ENCODE measurements at regions not wholly inside any gene's neighbourhood (a gene's known extent, or its start where the extent isn't known, plus 50 kb on each side); places are given as distances from the start of the nearest gene placed in this dataset.

DNA sequence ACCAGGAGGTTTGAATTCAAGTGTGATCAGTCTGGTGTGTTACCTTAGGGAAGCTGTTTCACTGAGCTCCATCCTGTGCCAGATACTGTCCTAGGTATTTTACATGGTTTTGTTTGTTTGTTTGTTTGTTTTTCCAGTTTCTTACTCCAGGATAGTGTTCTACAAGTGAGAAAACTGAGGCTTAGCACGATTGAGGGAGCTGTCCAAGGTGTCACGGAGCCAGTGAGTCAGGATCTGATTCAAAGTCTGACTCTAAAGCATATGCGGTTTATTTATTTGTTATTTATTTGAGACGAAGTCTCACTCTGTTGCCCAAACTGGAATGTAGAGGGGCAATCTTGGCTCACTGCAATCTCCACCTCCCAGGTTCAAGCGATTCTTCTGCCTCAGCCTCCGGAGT is 79.7 kb upstream of the GNG2 start:
- peaks cover under 1 to 14% (median 6%) of the 10 kb centered on the region in 11 donors for H3K9me3 Mint-ChIP-seq
- Histone ChIP-seq H3K9me3 (ENCODE audit: control insufficient read depth in 2 of 3, low read length in 3 of 3) (peaks cover 0 to 3% (median 1%) of the 10 kb centered on the region in 3 experiments), H3K4me3 (ENCODE audit: low read length) (no peak overlapping the region), H3K36me3 (ENCODE audit: control insufficient read depth in 2 of 3, insufficient read depth in 3 of 3, low read length in 3 of 3) (no peaks in the 10 kb centered on the region), H3K27ac (ENCODE audit: low read depth, low read length) (no peak overlapping the region), H3K4me1 (ENCODE audit: control insufficient read depth in 2 of 2, insufficient read depth in 2 of 2, low read length in 2 of 2) (peaks cover 5 to 15% of the 10 kb centered on the region in 2 donors), H3K27me3 (ENCODE audit: control insufficient read depth in 2 of 2, insufficient read depth in 2 of 2, low read length in 2 of 2) (no peaks in the 10 kb centered on the region)
- peaks cover 0 to 54% (median 7%) of the 10 kb centered on the region in 5 donors for H3K27me3 Mint-ChIP-seq
- no peak for ATAC-seq
- H3K4me1 Mint-ChIP-seq, result peaks cover 18 to 34% (median 27%) of the 10 kb centered on the region in 7 donors
- ChIA-PET CTCF (interaction anchor here (0.7 to 6.8 kb wide), 7 partner anchors 9 to 510 kb away, joined by 3 to 48 read pairs (median 3); partner anchors contain the start of gene GNG2), POLR2A (interaction anchor here (0.6 to 1.0 kb wide), 2 partner anchors 79 to 685 kb away, joined by 3 read pairs; no protein-coding TSS in a partner anchor)
- peaks cover under 1 to 7% (median 5%) of the 10 kb centered on the region in 5 donors for H3K36me3 Mint-ChIP-seq
- DNase-seq, result no peak
- no peak overlapping the region for H3K27ac Mint-ChIP-seq
- intact Hi-C loops (cut with micrococcal nuclease), result loop anchor here (1.0 to 10.0 kb wide), 11 partner anchors 66 to 686 kb away; partner anchors contain the start of genes TRIM9 (in 2 of the 2) and GNG2 (in 1 of the 2)
- H3K4me3 Mint-ChIP-seq, result no peak overlapping the region

- no peaks in the 10 kb centered on the region for H3K36me3 ChIP-seq (ENCODE audit: control insufficient read depth in 2 of 3, insufficient read depth in 3 of 3, low read length in 3 of 3)
- ChIA-PET CTCF (interaction anchor here (0.7 to 6.8 kb wide), 8 partner anchors 8 to 774 kb away, joined by 3 to 48 read pairs (median 4); partner anchors contain the start of gene GNG2), POLR2A (no interaction called here)
- no peak overlapping the region for H3K27ac ChIP-seq (ENCODE audit: low read depth, low read length)
- ATAC-seq (no peak), DNase-seq (peak in 2 of 9 donors; percentile 10 to 18)
- no peak overlapping the region for H3K4me3 ChIP-seq (ENCODE audit: low read length)
- H3K4me1 ChIP-seq (ENCODE audit: control insufficient read depth in 2 of 2, insufficient read depth in 2 of 2, low read length in 2 of 2), result peaks cover 5 to 15% of the 10 kb centered on the region in 2 donors
- peaks cover 5 to 9% (median 8%) of the 10 kb centered on the region in 5 donors for H3K36me3 Mint-ChIP-seq
- peaks cover 0 to 10% (median 3%) of the 10 kb centered on the region in 3 experiments for H3K9me3 ChIP-seq (ENCODE audit: control insufficient read depth in 2 of 3, low read length in 3 of 3)
- peaks cover 0 to 57% (median 7%) of the 10 kb centered on the region in 5 donors for H3K27me3 Mint-ChIP-seq
- H3K4me3 Mint-ChIP-seq, result peak overlapping the region in 4 of 10 donors; percentile 5 to 47 (median 12)
- H3K27ac Mint-ChIP-seq, result peak overlapping the region in 6 of 9 donors; percentile 9 to 64 (median 46)
- H3K4me1 Mint-ChIP-seq, result peaks cover 15 to 30% (median 23%) of the 10 kb centered on the region in 7 donors
- no peaks in the 10 kb centered on the region for H3K27me3 ChIP-seq (ENCODE audit: control insufficient read depth in 2 of 2, insufficient read depth in 2 of 2, low read length in 2 of 2)
- peaks cover 5 to 20% (median 10%) of the 10 kb centered on the region in 11 donors for H3K9me3 Mint-ChIP-seq
- intact Hi-C loops (cut with micrococcal nuclease), result loop anchor here (2.0 to 10.0 kb wide), 5 partner anchors 65 to 687 kb away; partner anchors contain the start of genes TRIM9 (in 2 of the 2) and GNG2 (in 1 of the 2)
Observed at GRCh38 chr14:51781381-51781780, 79.0 kb upstream of the GNG2 start.

GRCh38 chr14:51782435-51782834 is 78.0 kb upstream of the GNG2 start:
- peaks cover 5 to 15% of the 10 kb centered on the region in 2 donors for H3K4me1 ChIP-seq (ENCODE audit: control insufficient read depth in 2 of 2, insufficient read depth in 2 of 2, low read length in 2 of 2)
- DNase-seq (no peak), ATAC-seq (no peak)
- H3K27ac Mint-ChIP-seq, result no peak overlapping the region
- H3K4me3 Mint-ChIP-seq, result no peak overlapping the region
- H3K27ac ChIP-seq (ENCODE audit: low read depth, low read length), result no peak overlapping the region
- H3K9me3 ChIP-seq (ENCODE audit: control insufficient read depth in 2 of 3, low read length in 3 of 3), result peaks cover 0 to 17% (median 3%) of the 10 kb centered on the region in 3 experiments
- no peak overlapping the region for H3K4me3 ChIP-seq (ENCODE audit: low read length)
- no peaks in the 10 kb centered on the region for H3K27me3 ChIP-seq (ENCODE audit: control insufficient read depth in 2 of 2, insufficient read depth in 2 of 2, low read length in 2 of 2)
- no peaks in the 10 kb centered on the region for H3K36me3 ChIP-seq (ENCODE audit: control insufficient read depth in 2 of 3, insufficient read depth in 3 of 3, low read length in 3 of 3)
- peaks cover 13 to 28% (median 23%) of the 10 kb centered on the region in 7 donors for H3K4me1 Mint-ChIP-seq
- peaks cover 0 to 64% (median 7%) of the 10 kb centered on the region in 5 donors for H3K27me3 Mint-ChIP-seq
- peaks cover 5 to 18% (median 9%) of the 10 kb centered on the region in 5 donors for H3K36me3 Mint-ChIP-seq
- intact Hi-C loops (cut with micrococcal nuclease), result loop anchor here (5.0 to 10.0 kb wide), 3 partner anchors 228 to 688 kb away; partner anchors contain the start of gene TRIM9 (in 2 of the 2)
- ChIA-PET POLR2A (no interaction called here), CTCF (interaction anchor here (1.3 kb wide), 1 partner anchor 11 kb away, joined by 5 read pairs; no protein-coding TSS in a partner anchor)
- peaks cover 12 to 31% (median 17%) of the 10 kb centered on the region in 11 donors for H3K9me3 Mint-ChIP-seq

DNA sequence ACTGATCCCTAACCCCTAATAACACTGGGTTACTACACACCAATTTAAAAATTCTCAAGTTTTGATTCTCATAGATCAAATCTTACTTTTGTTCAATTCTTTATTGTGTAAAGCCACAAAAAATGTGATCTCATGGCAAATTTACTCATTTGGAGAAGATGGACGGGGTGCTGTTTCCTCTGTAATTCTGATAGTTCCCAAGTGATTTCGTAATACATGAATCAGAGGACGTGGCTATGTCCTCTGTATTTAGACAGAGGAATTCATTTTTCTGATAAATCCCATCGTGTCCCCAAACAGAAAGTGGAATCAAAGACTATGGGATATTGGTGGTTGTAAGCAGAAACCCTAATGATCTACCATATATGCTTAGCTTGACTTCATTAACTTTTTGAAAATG is 76.6 kb upstream of the GNG2 start:
- no peaks in the 10 kb centered on the region for H3K27me3 ChIP-seq (ENCODE audit: control insufficient read depth in 2 of 2, insufficient read depth in 2 of 2, low read length in 2 of 2)
- peaks cover 0 to 17% (median 3%) of the 10 kb centered on the region in 3 experiments for H3K9me3 ChIP-seq (ENCODE audit: control insufficient read depth in 2 of 3, low read length in 3 of 3)
- no peaks in the 10 kb centered on the region for H3K36me3 ChIP-seq (ENCODE audit: control insufficient read depth in 2 of 3, insufficient read depth in 3 of 3, low read length in 3 of 3)
- intact Hi-C loops (cut with micrococcal nuclease), result loop anchor here (5.0 to 10.0 kb wide), 3 partner anchors 229 to 689 kb away; partner anchors contain the start of gene TRIM9 (in 2 of the 2)
- no peak overlapping the region for H3K27ac ChIP-seq (ENCODE audit: low read depth, low read length)
- ATAC-seq (no peak), DNase-seq (no peak)
- H3K27me3 Mint-ChIP-seq, result peaks cover 0 to 63% (median 7%) of the 10 kb centered on the region in 5 donors
- peaks cover 13 to 28% (median 23%) of the 10 kb centered on the region in 7 donors for H3K4me1 Mint-ChIP-seq
- CTCF ChIA-PET, result no interaction called here
- peaks cover 12 to 36% (median 21%) of the 10 kb centered on the region in 11 donors for H3K9me3 Mint-ChIP-seq
- POLR2A ChIA-PET, result no interaction called here
- no peak overlapping the region for H3K4me3 ChIP-seq (ENCODE audit: low read length)
- no peak overlapping the region for H3K4me3 Mint-ChIP-seq
- peaks cover 5 to 15% of the 10 kb centered on the region in 2 donors for H3K4me1 ChIP-seq (ENCODE audit: control insufficient read depth in 2 of 2, insufficient read depth in 2 of 2, low read length in 2 of 2)
- H3K27ac Mint-ChIP-seq, result no peak overlapping the region
- H3K36me3 Mint-ChIP-seq, result peaks cover 5 to 22% (median 9%) of the 10 kb centered on the region in 5 donors

DNA sequence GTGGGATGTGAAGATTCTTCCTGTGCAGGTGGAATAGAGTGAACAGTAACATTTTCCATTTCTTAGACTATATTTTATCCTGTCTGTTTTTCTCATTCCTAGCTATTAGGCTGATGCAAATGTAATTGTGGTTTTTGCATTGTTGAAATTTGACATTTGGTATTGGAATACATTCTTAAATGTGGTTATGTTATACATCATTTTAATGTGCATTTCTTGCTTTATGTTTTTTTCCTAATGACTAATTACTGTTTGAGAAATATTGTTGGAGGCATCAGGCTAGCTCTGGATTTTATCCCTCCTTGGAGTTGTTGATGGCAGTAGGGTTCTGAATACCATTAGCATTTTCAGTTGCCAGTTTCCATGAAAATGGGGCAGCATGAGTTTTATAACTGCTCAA is 75.9 kb upstream of the GNG2 start:
- CTCF ChIA-PET, result no interaction called here
- no peak overlapping the region for H3K4me3 ChIP-seq (ENCODE audit: low read length)
- intact Hi-C loops (cut with micrococcal nuclease), result loop anchor here (5.0 to 10.0 kb wide), 3 partner anchors 230 to 690 kb away; partner anchors contain the start of gene TRIM9 (in 2 of the 2)
- H3K27ac Mint-ChIP-seq, result no peak overlapping the region
- H3K27me3 ChIP-seq (ENCODE audit: control insufficient read depth in 2 of 2, insufficient read depth in 2 of 2, low read length in 2 of 2), result no peaks in the 10 kb centered on the region
- ATAC-seq (no peak), DNase-seq (no peak)
- H3K36me3 Mint-ChIP-seq, result peaks cover 5 to 22% (median 13%) of the 10 kb centered on the region in 5 donors
- peaks cover 0 to 17% (median 3%) of the 10 kb centered on the region in 3 experiments for H3K9me3 ChIP-seq (ENCODE audit: control insufficient read depth in 2 of 3, low read length in 3 of 3)
- peaks cover 0 to 65% (median 7%) of the 10 kb centered on the region in 5 donors for H3K27me3 Mint-ChIP-seq
- no peak overlapping the region for H3K27ac ChIP-seq (ENCODE audit: low read depth, low read length)
- peaks cover 5 to 15% of the 10 kb centered on the region in 2 donors for H3K4me1 ChIP-seq (ENCODE audit: control insufficient read depth in 2 of 2, insufficient read depth in 2 of 2, low read length in 2 of 2)
- H3K4me3 Mint-ChIP-seq, result no peak overlapping the region
- peaks cover 12 to 28% (median 21%) of the 10 kb centered on the region in 7 donors for H3K4me1 Mint-ChIP-seq
- peaks cover 12 to 36% (median 21%) of the 10 kb centered on the region in 11 donors for H3K9me3 Mint-ChIP-seq
- no peaks in the 10 kb centered on the region for H3K36me3 ChIP-seq (ENCODE audit: control insufficient read depth in 2 of 3, insufficient read depth in 3 of 3, low read length in 3 of 3)
- POLR2A ChIA-PET, result interaction anchor here (0.6 kb wide), 1 partner anchor 692 kb away, joined by 3 read pairs; no protein-coding TSS in a partner anchor

DNA sequence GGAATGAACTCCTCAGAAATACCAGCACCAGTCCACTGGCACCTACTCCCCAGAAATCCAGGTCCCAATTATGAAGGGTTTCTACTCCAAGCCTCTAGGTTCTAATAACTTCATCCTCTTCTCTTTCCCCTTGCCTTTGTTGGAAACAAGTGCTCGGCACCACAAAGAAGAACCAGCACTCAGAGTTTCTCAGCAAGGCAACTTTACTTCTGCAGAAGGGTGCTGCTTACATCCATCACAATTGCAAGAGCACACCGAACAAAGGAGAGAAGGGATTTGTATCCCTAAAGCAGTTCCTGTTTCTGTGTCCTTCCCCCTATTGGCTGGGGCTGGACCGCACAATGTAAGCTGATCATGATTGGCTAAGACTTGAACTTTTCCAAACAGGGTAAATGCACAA is 74.2 kb upstream of the GNG2 start:
- POLR2A ChIA-PET, result no interaction called here

More for the DNA sequence above, 74.2 kb upstream of the GNG2 start:
- no peaks in the 10 kb centered on the region for H3K36me3 ChIP-seq (ENCODE audit: control insufficient read depth in 2 of 3, insufficient read depth in 3 of 3, low read length in 3 of 3)
- Mint-ChIP-seq H3K36me3 (peaks cover 5 to 22% (median 15%) of the 10 kb centered on the region in 5 donors), H3K4me1 (peaks cover 5 to 13% (median 9%) of the 10 kb centered on the region in 7 donors), H3K27me3 (peaks cover 7 to 69% (median 11%) of the 10 kb centered on the region in 5 donors), H3K27ac (no peak overlapping the region), H3K9me3 (peaks cover 12 to 36% (median 21%) of the 10 kb centered on the region in 11 donors), H3K4me3 (no peak overlapping the region)
- H3K9me3 ChIP-seq (ENCODE audit: control insufficient read depth in 2 of 3, low read length in 3 of 3), result peaks cover 0 to 17% (median 3%) of the 10 kb centered on the region in 3 experiments
- no peak for DNase-seq
- H3K27ac ChIP-seq (ENCODE audit: low read depth, low read length), result no peak overlapping the region
- H3K27me3 ChIP-seq (ENCODE audit: control insufficient read depth in 2 of 2, insufficient read depth in 2 of 2, low read length in 2 of 2), result no peaks in the 10 kb centered on the region
- H3K4me3 ChIP-seq (ENCODE audit: low read length), result no peak overlapping the region
- no peak for ATAC-seq
- CTCF ChIA-PET, result no interaction called here
- H3K4me1 ChIP-seq (ENCODE audit: control insufficient read depth in 2 of 2, insufficient read depth in 2 of 2, low read length in 2 of 2), result peaks cover 0 to 4% of the 10 kb centered on the region in 2 donors
- intact Hi-C loops (cut with micrococcal nuclease), result loop anchor here in 1 of 2 donors (10.0 kb wide), 2 partner anchors 231 to 691 kb away; partner anchors contain the start of gene TRIM9
